Renal cortex interstitium (tissue), 11 donors: ENCODE measurements at regions not wholly inside any gene's neighbourhood (a gene's known extent, or its start where the extent isn't known, plus 50 kb on each side); places are given as distances from the start of the nearest gene placed in this dataset.
A peak's percentile ranks its signal among the peaks of the same experiment; 100 is the strongest.
"Not testable (repeated sequence)": the region's sequence is repeated elsewhere in the genome, so short reads cannot be mapped to it uniquely, and the experiment has no call there.

ENCODE experiments used
- DNase-seq, 11 donors: peaks; one replicate each; pipeline ENCODE4 v3.0.0-alpha.2; 2013; ENCODE audit warnings: low read depth in 9 of 11, low spot score in 4 of 11; ENCODE audit errors: extremely low read depth in 1 of 11

DNA sequence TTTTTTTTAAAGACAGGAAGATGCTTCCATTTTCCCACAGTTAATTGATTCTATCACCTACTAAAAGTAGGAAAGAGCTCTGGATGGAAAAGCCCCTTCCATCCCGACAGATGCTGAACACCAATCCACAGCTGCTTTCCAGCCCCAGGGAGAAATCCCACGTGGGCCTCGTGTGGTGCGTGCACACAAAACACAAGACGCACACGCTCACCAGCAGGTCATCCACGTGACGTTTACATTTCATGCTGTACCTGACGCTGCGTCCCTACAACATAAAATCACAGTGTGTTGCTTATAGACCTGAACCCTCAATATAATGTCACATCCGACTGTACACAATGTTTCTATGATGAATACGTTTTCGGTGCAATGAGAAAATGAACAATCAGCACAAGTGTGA is 50.2 kb upstream of the DACT2 start:
- DNase-seq: no peak

DNA sequence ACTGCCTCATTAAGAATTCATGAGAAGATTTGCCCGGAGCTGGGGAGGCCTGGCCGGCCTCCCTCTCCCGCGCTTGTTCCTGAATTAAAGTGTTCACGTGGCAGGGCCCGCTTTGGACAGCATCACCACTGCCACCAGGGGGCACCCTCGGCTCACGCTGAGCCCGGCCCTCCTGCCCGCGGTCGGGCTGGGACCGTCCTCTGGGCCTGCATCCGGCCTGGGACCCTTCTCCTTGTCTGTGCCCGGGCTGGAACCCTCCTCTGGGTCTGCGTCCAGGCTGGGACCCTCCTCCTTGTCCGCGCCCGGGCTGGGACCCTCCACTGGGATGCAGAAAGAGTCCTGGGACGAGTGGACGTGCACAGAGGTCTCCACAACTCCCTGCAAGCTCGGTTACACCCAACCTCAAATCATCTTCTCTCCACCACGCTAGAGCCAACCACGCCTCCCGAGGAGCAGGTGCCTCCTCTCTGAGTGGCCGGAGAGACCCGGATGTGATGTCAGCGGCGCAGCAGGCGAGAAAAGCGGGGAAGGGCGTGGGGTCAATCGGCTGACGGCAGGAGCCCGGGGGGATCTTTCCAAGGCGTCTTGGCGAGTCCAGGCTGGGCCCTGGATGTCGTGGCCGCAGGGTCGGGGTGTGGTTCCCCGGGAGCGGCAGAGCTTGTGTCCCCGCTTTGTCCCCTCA is 50.9 kb upstream of the DACT2 start:
- peak in 10 of 11 donors; percentile 33 to 68 (median 56) for DNase-seq

DNA sequence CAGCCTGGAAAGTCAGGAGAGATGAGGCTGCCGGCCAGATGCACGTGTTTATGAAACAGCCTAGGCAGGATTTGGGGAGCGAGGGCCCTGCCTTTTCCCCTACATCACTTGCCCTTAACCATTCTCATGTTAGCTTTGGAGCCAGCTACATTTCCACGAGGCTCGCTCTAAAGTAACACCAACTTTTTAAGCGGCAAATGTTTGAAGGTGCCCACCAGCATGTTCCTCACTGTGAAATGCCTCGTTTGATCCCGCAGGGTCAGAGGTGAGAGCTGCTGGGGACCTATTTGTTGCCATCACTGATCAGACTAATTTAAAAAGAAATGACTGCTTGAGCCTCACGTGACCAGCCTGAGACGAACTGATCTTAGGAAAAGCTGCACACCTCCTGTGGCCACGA is 51.6 kb upstream of the DACT2 start:
- DNase-seq: no peak

DNA sequence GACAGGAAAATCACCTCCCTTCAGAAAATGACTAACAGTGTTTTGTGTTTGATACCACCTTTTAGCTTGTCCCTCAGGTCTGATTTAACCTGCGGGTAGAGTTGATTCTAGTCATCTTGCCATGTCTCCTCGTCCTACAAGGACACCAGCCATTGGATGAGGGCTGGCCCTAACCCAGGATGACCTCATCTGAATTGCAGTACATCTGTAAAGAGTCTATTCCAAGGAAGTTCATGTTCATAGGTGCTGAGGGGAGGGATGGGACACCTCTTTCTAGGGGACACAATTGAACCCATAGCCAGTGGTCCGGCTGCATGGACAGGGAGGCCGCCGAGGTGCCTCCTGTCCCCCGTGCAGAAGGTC is 52.0 kb upstream of the DACT2 start:
- DNase-seq: no peak

DNA sequence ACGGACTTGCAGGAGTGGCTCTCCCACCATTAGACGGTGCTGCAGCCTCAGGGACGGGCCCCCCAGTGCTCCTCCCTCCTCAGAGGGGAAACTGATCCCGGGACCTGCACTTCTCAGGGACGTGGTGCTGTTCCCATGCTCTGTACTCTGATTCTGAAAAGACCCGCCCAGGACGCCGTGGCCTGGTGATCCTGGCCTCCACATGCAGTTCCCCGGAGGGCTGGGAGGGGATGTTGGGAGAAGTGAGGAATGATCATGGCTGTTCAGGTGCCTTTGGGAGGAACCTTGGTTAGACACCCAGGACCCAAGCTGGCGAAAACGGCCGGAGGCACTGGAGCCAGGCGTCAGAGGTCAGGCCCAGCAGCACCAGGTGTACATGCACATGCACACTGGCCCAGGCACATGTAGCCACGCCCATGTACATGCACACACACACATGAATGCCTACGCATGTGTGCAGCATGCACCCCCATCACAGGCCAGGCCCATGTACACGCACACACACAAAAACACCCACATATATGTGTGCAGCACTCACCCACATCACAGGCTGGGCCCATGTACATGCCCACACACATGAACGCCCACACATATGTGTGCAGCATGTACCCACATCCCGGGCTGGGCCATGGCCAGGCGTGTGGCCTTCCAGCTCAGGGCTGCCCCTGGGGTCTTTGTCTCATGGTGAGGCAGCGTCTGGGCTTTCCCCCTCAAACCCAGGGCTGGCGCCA is 52.6 kb upstream of the DACT2 start:
- DNase-seq: no peak

DNA sequence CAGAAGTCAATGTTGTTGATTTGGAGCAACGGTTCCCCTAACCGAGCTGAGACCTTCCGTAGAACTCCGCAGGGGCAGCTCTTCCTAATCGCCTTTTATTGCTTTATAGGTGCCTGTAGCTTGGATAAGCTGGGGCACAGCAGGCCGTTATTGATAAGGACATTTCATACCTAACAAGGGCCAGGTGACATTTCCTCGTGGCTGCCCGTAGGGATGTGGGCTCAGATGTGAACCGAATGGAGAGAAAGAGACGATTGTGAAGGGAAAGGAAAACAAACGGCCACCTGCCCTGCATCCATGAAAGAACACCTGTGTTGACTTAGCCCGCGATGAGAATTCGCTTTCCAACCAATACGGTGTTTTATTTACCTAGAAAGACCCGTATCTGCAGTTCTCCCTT is 53.3 kb upstream of the DACT2 start:
- DNase-seq: no peak

DNA sequence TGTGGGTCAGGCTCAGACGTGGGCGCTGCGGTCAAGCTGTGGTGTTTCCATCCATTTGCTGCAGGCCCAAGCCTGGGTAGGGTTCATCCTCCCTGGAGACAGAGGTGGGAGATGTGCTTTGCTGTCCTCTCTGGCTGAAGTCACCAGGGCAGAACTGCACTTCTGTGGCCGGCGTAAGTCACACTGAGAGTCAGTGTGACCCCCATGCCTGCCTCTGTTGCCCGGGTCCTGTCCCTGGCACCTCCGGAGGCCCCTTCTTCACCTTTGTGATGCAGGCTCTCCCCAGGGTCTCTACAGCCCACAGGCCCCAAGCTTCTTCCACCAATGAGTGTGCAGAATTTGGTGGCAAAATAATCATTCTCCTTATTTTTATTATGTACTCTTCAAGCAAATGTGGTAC is 53.8 kb upstream of the DACT2 start:
- no peak for DNase-seq

DNA sequence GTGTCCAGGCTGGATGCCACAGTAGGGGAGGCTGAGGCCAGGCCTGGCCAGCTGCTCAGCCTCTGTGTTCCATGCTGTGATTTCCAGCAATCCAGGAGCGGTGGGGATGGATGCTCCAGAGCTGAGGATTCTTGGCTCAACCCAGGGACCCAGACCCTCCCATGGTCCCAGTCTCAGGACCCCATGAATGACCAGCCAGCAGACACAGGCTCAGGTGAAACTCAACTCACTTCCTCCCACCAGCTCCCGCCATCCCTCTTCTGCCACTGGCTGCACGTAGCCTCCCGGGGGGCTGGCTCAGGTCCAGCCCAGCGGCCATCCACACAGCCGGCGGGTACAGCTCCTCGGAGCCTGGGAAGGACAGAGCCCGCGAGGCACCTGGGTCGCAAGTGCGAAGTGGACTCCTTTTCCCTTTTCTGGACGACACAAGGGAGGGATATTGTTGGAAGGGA is 54.5 kb upstream of the DACT2 start:
- no peak for DNase-seq

DNA sequence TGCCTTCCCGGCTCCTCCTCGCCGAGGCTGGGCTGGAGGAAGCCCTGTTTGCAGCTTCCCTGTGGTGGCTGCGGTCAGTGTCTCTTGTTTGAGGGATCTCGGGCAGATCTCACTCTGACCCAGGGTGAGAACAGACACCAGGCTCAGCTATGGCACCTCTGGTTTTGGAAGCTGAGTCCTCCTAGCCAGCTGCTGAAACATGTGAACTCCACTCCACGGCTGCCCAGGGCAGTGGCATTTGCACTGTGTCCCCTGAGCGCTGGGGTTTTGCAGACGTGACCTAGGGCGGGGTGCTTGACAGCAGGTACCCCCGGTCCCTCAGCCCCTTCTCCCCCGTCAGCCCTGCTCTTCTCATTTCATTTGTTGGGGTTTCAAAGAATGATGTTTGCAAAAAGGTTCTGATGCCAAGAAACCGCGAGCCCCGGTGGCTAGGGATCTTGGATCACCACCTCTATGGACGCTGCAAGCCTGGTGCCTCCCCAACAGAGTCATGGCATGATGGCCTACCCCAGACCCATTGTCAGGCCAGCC is 55.0 kb upstream of the DACT2 start:
- DNase-seq: no peak

DNA sequence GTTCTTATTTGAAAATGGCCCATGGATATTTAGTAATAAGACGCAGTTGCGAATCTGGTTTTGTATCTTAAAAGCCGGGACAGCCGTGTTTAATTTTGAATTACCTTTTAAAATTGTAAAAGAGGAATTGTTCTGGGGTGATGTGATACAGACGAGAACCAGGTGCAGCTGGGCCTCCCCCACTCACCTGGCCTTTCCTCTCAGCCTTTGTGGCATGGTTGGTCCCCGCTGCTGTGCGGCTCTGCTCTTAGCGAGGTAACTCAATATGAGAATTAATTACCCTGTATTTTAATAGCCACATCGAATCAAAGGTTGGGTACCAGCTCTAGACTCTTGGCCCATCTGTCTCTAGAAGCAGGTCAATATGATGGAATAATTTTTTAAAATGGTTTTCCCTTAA is 56.5 kb upstream of the DACT2 start:
- no peak for DNase-seq

DNA sequence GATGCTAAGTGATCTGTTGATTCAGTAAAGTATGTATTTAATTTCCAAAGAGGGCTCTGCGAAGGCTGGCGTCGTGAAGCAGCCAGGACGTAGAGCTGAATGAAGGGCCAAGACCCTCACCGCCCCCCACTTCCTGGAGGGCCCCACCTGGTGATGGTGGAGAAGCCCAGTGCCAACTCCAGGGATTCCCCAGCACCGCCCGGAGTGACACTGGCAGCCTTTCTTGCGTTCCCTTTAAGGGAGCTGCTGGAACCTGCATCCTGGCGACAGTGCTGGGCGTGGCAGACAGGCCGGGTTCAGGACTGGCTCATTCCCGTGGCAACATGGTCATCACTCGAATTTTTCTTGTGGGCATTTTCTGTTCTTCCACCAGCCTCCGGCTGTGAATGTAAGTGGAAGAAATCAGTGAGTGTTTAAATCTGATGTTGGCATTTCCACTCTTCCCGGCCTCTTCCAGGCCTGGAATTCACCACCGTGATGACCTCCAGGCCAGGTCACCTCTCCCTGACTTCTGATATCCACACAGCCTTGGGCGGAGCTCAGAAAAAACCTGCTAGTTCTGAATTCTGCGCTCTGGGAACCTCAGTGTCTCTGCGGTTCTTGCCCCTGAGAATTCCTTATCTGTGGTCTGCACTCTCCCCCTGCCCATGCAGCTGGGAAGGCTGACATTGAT is 57.4 kb upstream of the DACT2 start:
- no peak for DNase-seq

DNA sequence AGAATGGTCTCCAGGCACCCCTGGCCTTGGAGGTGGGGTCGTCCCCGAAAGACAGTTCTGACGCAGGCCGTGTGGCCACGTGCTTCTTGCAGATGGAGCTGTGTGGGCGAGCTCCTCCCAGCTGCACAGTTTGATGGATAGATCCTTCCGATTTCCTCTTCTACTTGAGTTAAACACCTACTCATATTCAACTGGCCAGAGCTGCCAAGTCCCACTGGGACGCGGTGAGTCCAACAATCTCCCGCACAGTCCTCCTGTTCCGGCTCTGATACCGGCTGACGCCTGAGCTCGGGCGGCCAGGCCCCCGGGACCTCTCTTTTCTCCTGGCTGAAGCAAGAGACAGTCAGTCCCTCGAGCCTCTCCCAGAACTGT is 57.9 kb upstream of the DACT2 start:
- peak in 1 of 11 donors; percentile 13 for DNase-seq

DNA sequence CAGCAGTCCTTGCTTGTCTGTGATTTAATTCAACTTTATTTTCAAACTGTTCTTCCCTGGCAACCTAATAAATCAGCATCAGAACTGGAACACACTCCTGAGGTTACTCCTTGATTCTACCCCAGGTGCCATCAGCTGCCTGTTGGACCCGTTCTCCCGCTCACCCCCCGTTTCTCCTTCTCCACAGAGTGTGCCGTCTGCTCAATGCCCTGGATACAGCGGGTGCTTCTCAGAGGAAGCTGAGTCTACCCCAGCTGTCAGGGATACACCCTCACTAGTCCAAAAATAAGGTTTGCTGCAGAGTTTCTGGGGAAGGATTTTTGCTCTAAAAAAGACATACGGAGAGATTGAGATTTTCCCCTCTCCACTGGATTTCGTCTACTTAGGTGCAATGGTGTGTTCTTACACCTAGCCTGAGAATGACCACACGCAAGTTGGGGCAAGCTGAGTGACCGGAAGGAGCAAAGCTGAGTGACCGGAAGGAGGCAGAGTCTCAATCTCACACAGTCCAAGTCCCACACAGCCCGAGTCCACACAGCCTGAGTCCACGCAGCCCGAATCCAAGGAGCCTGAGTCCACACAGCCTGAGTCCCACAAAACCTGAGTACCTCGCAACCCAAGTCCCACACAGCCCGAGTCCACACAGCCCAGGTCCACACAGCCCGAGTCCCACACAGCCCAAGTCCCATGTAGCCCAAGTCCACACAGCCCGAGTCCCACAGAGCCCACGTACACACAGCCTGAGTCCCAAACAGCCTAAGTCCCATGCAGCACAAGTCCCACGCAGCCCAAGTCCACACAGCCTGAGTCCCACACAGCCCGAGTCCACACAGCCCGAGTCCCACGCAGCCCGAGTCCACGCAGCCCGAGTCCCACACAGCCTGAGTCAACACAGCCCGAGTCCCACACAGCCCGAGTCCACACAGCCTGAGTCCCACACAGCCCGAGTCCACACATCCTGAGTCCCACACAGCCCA is 58.6 kb upstream of the DACT2 start:
- DNase-seq: no peak

DNA sequence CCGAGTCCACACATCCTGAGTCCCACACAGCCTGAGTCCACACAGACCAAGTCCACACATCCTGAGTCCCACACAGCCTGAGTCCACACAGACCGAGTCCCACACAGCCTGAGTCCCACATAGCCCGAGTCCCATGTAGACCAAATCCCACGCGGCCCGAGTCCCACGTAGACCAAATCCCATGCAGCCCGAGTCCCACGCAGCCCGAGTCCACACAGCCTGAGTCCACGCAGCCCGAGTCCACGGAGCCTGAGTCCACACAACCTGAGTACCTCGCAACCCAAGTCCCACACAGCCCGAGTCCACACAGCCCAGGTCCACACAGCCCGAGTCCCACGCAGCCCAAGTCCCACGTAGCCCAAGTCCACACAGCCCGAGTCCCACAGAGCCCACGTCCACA is 60.0 kb upstream of the DACT2 start:
- not testable (repeated sequence) for DNase-seq

DNA sequence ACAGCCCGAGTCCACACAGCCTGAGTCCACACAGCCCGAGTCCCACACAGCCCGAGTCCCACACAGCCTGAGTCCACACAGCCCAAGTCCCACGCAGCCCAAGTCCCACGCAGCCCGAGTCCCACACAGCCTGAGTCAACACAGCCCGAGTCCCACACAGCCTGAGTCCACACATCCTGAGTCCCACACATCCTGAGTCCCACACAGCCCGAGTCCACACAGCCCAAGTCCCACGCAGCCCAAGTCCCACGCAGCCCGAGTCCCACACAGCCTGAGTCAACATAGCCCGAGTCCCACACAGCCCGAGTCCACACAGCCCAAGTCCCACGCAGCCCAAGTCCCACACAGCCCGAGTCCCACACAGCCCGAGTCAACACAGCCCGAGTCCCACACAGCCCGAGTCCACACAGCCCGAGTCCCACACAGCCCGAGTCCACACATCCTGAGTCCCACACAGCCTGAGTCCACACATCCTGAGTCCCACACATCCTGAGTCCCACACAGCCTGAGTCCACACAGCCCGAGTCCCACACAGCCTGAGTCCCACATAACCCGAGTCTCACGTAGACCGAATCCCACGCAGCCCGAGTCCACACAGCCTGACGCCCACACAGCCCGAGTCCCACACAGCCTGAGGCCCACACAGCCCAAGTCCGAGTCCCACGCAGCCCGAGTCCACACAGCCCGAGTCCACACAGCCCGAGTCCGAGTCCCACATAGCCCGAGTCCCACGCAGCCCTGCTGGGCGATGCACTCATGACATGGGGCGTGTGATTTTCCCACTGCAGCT is 60.6 kb upstream of the SMOC2 start:
- DNase-seq: not testable (repeated sequence)

DNA sequence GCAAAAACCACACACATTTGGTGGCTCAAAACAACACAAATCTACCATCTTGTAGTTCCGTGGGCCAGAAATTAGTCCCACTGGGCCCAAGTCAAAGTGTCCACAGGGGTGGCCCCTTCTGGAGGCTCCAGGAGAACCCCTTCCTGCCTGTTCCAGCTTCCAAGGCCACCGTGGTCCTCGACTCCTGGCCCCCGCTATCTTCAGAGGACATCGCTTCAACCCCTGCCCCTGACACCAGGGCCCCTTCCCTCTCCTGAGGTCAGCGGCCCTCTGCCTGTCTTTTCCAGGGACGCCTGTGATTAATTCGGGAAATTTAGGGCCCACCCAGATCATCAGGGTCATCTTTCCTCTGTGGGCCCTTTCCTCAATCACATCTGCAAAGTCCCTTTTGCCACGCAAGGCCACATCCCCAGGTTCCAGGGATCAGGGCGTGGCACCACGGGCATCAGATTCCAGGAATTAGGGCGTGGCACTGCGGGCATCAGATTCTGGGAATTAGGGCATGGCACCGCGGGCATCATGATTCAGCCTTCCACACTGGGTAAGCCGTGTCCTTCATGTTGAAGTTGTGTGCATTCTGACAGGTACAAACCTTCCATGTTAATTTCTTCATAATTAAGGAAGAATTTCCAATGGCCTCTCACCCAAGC is 59.9 kb upstream of the SMOC2 start:
- no peak for DNase-seq

DNA sequence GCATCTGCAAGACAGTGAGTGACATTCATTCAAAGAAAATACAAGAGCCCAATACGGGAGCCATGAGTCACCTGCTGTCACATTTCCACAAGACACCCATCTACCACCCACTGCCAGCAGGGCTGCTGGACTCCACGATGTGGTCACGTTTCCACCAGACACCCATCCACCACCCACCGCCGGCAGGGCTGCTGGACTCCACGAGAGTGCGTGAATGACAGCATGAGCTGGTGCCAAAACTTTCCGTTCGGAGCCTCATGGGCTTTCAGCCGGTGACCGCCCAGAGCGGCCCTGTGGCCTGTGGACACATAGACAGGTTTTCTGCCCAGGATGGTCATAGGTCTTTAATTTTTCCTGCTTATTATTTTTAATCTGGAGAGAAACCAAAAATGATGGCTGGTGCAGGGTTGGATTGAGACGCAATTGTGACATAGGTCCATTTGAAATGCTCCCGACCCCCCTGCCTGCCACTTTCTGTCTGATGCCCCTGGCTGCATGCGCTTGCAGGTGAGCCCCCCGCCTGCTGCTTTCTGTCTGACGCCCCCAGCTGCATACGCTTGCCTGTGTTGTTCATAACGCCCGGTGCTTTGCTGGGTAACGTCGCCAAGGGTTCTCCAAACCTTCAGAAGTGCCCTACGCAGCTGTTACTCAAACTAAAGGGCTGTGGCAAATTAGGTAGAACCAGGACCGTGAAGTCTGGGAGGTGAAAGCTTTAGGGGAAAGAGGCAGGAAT is 59.1 kb upstream of the SMOC2 start:
- no peak for DNase-seq
